LNCaP clone FGC (cell line): ENCODE measurements at regions not wholly inside any gene's neighbourhood (a gene's known extent, or its start where the extent isn't known, plus 50 kb on each side); places are given as distances from the start of the nearest gene placed in this dataset.

Experiments
- DNase-seq: peaks from one replicate; pipeline ENCODE4 v3.0.0-alpha.2; 2011; ENCODE audit warnings: low read depth
- H3K4me3 ChIP-seq: 2 replicates; pipeline ENCODE4 v1.5.1; 2011; ENCODE audit warnings: mild to moderate bottlenecking, low read depth, low read length, control low read depth
- TF ChIP-seq, protein P1 (sequence below): IDR thresholded peaks from 2 replicates; pipeline ENCODE4 v1.5.1; 2012; ENCODE audit warnings: mild to moderate bottlenecking; ENCODE audit not compliant: control insufficient read depth, insufficient read depth; ENCODE audit errors: extremely low read depth

DNA sequence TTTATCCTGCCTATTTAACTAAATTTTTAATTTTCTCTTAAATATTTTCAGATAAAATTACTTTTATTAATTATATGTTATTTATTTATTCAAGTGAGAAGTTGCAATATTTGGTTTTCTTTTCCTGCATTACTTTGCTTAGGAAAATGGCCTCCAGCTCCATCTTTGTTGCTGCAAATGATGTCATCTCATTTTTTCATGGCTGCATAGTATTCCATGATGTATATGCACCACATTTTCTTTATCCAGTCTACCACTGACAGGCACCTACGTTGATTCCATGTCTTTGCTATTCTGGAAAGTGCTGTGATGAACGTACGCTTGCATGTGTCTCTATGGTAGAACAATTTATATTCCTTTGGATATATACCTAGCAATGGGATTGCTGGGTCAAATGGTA is 186.9 kb upstream of the LYPLAL1 start:
- no peak overlapping the region for H3K4me3 ChIP-seq
- DNase-seq: no peak
- TF ChIP-seq, protein P1, sequence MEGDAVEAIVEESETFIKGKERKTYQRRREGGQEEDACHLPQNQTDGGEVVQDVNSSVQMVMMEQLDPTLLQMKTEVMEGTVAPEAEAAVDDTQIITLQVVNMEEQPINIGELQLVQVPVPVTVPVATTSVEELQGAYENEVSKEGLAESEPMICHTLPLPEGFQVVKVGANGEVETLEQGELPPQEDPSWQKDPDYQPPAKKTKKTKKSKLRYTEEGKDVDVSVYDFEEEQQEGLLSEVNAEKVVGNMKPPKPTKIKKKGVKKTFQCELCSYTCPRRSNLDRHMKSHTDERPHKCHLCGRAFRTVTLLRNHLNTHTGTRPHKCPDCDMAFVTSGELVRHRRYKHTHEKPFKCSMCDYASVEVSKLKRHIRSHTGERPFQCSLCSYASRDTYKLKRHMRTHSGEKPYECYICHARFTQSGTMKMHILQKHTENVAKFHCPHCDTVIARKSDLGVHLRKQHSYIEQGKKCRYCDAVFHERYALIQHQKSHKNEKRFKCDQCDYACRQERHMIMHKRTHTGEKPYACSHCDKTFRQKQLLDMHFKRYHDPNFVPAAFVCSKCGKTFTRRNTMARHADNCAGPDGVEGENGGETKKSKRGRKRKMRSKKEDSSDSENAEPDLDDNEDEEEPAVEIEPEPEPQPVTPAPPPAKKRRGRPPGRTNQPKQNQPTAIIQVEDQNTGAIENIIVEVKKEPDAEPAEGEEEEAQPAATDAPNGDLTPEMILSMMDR: no peak

DNA sequence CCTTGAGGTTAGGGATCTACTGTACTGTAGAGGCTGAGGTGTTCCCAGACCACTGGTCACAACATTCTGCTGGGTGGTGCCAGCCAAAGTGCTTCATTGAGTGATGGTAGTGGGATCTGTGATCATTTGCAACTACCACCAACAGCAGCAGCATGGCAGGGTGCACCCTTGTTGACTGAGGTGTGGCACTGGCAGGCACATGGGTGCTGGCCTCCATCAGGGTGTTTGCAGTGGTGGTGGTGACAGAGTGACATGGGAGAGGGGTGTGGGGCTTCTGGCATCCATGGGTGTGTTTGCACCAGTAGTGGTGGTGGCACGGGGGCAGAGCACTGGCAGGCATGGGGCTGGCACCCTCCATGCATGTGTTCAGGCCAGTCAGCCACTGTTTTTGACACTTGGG is 183.7 kb upstream of the LYPLAL1 start:
- TF ChIP-seq, protein P1: no peak
- DNase-seq: no peak
- no peak overlapping the region for H3K4me3 ChIP-seq

DNA sequence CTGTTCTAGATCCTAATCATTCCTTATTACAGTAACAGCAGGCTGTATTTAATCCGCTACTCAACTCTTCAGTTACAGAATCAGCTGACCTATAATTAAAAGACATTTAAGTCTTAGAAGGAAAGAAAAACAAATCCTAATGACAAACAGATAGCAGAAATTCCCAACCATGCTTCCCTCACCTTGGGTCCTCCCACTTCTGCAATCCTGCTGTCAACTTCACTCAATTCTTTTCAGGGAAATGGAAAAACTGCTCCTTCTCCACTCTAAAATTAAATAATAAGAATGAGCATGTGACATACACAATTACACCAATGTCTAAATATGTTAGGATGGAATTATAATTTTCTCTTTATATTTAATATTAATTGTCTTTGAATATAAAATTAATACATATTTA is 182.6 kb upstream of the LYPLAL1 start:
- TF ChIP-seq, protein P1: no peak
- H3K4me3 ChIP-seq: no peak overlapping the region
- no peak for DNase-seq

DNA sequence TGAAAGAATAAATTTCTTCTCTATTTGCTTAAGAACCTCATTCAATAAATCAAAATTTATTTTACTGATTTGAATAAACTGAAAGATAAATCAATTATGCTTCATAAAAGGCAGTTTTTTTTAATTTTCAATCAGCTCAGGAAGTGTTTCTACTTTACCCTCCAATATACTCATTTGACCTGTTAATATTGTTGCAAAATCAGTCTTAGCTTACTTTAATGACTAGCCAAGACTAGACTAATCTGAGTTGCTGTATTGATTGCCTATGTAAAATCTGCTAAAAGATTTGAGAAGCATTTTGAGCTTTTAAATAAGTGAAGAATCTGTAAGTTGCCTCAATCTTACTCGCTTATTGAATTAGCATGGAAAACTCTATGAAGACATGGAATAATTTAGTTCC is 179.1 kb upstream of the LYPLAL1 start:
- no peak for DNase-seq
- no peak overlapping the region for H3K4me3 ChIP-seq
- TF ChIP-seq, protein P1: no peak

DNA sequence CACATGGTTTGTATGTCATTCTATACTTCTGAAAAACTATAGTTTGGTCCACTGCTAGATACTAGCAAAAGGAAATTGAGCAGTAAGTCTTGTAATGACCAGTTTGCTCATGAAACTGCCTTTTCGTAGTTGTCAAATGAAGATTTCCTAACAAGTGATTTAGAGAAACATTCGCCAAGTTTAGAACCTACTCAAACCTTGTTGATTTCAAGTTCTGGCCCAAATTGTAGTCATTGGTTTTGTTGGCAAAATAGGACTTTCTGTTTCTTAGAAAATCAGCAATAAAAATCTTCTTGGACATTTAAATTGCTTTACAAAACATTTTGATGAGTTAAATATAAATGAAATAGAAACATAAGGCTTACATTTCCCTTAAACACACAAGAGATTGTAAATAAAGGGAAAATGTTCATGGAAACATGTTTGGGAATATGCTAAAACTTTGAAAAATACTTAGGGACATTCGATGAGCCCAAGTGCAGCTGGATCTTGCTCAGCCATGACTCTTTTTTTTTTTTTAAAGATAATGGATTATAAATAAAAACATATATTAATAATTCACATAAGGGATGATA is 178.5 kb upstream of the LYPLAL1 start:
- no peak for DNase-seq
- no peak overlapping the region for H3K4me3 ChIP-seq
- TF ChIP-seq, protein P1: no peak

DNA sequence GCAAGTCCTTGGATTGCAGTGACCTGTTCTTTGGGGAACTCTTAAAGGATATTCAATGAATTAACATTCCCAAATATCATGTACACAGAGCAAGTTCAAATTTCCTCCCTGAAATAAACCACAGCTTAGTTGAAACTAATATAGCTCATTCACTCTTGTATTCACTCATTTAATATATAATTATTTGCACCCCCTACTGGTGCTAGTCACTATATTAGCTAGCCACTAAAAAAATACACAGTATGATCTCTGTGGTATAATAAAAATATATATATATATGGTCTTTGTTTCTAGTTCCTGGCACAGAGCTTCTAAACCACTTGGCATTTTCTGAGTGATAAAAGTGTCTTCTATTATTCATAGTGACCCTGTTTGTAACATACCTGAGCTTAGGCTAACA is 177.3 kb upstream of the LYPLAL1 start:
- TF ChIP-seq, protein P1: 0 out of 2 replicates have a peak, but pooled peaks have one; percentile 6
- DNase-seq: no peak
- no peak overlapping the region for H3K4me3 ChIP-seq

DNA sequence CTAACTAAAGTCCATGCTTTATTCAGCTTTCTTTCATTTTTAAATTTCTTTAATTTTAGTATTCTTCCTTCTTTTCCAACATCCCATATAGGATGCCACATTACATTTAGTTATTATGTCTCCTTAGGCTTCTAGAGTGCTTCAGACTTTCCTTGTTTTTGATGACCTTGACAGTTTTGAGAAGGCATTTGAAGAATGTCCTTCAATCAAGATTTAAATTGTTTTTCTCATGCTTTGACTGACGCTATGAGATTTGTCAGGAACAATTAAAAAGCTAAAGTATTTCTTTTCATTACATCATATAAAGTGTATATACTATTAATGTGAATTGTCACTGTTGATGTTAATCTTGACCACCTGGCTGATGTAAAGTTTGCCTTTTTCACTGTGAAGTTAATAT is 173.7 kb upstream of the LYPLAL1 start:
- no peak overlapping the region for H3K4me3 ChIP-seq
- TF ChIP-seq, protein P1: no peak

More for the DNA sequence above, 173.7 kb upstream of the LYPLAL1 start:
- no peak for DNase-seq
